ENCODE measurements at regions not wholly inside any gene's neighbourhood (a gene's known extent, or its start where the extent isn't known, plus 50 kb on each side); places are given as distances from the start of the nearest gene placed in this dataset.

GRCh38 chr13:76523740-76524340 lies 362.4 kb downstream of the KCTD12 start:
- intact Hi-C loops (cut with micrococcal nuclease), result no loop called here

DNA sequence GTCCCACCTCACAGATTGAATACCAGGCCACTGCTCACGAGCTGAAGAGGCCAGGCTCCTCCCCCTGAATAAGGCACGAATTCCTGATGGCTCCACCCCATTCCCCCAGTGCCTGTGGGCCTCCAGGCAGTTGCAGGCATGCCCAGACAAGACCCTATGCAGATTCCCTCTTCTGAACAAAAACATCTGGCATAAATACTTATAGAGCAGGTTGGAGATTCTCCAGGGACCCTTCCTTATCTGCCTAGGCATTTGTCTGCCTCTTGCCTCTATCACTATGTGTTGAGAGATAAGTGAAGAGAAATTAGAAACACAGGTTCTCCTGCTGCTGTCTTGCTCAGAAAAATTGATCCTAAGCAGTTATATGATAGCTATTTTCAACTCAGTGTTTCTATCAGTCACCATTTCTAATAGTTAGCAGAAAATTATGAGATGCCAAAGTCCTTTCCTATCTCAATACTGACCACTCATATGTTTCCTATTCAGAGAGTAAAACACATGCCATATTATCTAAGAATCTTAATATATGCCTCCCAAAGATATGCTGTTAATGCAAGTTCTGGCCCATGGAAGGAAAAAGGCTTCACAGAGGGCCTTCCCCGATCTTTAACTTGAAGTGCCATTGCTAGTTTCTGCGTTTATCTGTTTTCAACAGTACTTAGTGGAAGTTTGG lies 364.0 kb downstream of the KCTD12 start:
- intact Hi-C loops (cut with micrococcal nuclease), result no loop called here

DNA sequence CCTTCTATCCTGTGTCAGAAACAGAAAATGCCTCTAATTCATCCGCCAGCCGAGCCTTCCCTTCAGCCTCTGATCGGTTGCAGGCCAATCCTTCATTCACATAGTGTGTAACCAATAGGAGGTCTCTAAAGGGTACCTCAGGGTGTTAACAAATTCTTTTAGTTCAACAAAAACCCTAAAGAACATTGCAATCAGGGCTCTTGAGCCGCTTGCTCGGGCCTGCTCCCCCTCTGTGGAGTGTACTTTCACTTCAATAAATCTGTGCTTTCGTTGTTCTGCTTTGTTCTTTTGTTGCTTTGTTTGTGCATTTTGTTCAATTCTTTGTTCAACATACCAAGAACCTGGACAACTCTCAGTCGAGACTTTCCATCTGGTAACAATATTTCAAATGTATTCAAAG lies 366.5 kb downstream of the KCTD12 start:
- intact Hi-C loops (cut with micrococcal nuclease), result no loop called here

- intact Hi-C loops (cut with micrococcal nuclease), result no loop called here
Measured at GRCh38 chr13:76516586-76516985, 369.6 kb downstream of the KCTD12 start.

- intact Hi-C loops (cut with micrococcal nuclease), result no loop called here
Measured at GRCh38 chr13:76516013-76516412, 370.2 kb downstream of the KCTD12 start.

DNA sequence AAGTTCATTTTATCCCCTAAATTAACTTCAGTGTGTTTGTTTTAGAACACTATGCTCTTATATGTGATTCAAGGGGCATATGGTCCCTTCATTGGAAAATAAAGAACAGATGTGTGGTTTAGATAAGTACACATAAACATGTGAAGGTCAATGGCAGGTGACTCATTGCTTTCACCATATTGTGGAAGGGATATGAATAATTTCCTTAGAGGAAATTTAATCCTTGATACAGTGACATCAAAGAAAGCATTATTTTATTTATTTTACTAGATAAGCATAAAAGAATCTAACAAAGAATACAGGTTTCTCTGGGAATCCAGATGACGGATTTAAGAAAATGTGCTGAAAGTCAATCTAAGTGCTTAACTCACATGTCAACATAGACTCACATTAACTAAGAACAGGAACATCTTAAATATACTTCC lies 373.5 kb downstream of the KCTD12 start:
- intact Hi-C loops (cut with micrococcal nuclease), result no loop called here

DNA sequence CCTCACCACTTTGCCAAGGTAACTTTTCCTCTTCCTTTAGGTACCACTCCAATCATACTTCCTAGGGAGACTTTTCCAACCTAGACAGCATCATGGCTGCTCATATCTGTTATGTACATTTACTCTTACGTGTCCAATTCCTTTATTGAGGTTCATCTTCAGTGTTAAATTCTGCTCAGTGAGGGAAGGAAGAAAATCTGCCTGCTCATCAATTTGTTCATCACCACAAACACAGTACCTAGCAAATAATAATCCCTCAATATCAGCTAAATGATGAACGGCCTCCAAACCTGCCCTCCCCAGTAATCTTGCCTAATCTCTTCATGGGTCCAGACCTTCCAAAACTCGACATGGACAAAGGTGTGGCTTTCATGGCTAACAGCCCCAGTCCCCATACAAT lies 380.8 kb downstream of the KCTD12 start:
- intact Hi-C loops (cut with micrococcal nuclease), result no loop called here

- intact Hi-C loops (cut with micrococcal nuclease), result no loop called here
Measured at GRCh38 chr13:76503766-76504165, 382.4 kb downstream of the KCTD12 start.

- intact Hi-C loops (cut with micrococcal nuclease), result no loop called here
Measured at GRCh38 chr13:76503291-76503690, 382.9 kb downstream of the KCTD12 start.

GRCh38 chr13:76500894-76501293 lies 385.3 kb downstream of the KCTD12 start:
- intact Hi-C loops (cut with micrococcal nuclease), result no loop called here

GRCh38 chr13:76499891-76500290 lies 386.3 kb downstream of the KCTD12 start:
- intact Hi-C loops (cut with micrococcal nuclease), result no loop called here

- intact Hi-C loops (cut with micrococcal nuclease), result no loop called here
Measured at GRCh38 chr13:76489274-76489673, 396.9 kb downstream of the KCTD12 start.

- intact Hi-C loops (cut with micrococcal nuclease), result no loop called here
Measured at GRCh38 chr13:76481738-76482137, 404.5 kb downstream of the KCTD12 start.

- intact Hi-C loops (cut with micrococcal nuclease), result no loop called here
Measured at GRCh38 chr13:76474966-76475365, 411.2 kb downstream of the KCTD12 start.

GRCh38 chr13:76474356-76474755 lies 411.8 kb downstream of the KCTD12 start:
- intact Hi-C loops (cut with micrococcal nuclease), result no loop called here

DNA sequence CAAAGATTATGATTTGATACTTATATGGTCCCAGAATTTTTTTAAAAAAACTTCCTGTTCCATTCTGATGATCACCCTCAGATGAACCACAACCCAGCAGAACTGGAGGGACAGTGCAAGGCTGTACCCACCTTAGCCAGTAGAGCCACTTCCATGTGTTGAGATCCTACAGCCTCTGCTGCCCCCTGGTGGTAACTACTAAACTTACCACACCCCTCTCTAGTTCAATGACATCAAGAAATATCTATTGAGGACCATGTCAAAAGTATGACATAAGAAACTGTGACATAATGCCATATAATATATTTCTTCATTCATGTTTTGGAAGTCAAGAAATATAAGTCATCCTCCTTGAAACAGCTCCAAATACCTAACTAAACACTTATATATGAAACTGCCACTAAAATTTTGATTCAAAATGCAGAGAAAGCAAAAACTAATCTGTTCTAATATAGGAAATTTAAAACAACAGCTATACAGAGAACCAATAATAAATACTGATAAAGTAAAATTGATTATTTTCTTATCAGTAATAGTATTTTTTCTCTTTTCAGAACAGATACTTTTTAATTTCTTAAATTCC lies 412.6 kb downstream of the KCTD12 start:
- intact Hi-C loops (cut with micrococcal nuclease), result loop anchor here (1.0 kb wide), 4 partner anchors 430 to 778 kb away; no protein-coding TSS in a partner anchor

- intact Hi-C loops (cut with micrococcal nuclease), result loop anchor here (1.0 kb wide), 4 partner anchors 430 to 778 kb away; no protein-coding TSS in a partner anchor
Measured at GRCh38 chr13:76472916-76473315, 413.3 kb downstream of the KCTD12 start.

DNA sequence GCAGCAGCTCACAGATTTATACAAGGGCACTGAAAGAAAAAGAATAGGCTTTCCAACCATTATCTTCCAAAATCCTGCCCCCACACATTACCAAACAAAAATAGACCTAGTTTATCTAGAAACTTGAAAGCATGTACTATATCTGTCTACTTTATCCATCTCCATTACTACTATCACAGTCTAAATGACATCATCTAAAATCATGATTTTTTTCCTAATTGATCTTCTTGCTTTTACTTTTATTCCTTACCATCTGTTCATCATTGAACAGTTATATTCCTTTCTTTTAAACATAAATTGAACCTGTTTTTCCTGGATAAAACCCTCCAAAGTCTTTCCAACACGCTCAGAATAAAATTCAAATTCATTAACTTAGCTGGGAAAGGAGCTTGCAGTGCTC lies 414.7 kb downstream of the KCTD12 start:
- intact Hi-C loops (cut with micrococcal nuclease), result no loop called here

DNA sequence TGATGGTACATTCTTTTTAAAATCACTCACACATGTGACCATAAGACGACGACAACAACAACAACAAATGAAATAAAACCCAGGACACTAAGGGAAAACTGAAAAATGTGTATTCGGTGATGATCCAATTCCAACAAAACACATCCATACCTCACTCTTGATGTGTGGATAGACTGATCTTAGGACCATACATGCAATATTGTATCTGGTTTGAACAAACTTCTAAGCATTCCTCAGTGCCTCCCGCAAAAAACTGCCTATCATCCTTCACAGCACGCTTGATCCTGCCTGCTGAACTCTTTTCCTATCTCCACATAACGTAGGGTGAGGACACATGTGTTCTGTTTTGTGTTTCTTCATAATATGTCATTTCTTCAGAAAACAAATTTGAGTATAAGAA lies 415.2 kb downstream of the KCTD12 start:
- intact Hi-C loops (cut with micrococcal nuclease), result no loop called here

GRCh38 chr13:76466043-76466442 lies 420.2 kb downstream of the KCTD12 start:
- intact Hi-C loops (cut with micrococcal nuclease), result no loop called here

- intact Hi-C loops (cut with micrococcal nuclease), result no loop called here
Measured at GRCh38 chr13:76463314-76463713, 422.9 kb downstream of the KCTD12 start.

DNA sequence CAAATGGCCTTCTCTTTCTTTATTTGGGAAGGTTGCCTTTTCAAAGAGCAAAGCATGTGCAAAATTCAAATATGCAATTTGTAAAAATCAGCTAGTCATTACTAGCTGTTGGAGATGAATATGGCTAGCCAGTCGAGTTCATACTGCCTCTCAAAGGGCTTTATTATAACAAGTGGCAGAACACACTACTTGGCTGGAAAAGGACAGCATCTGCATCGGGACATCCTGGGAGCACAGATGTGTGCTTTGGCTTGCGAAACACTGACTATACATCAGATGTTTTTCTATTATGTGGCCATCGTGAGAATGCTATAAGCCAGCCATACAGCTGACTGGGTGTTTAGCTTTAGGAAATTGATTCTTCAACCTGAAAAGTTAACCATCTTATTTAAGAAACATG lies 424.2 kb downstream of the KCTD12 start:
- intact Hi-C loops (cut with micrococcal nuclease), result no loop called here

- intact Hi-C loops (cut with micrococcal nuclease), result no loop called here
Measured at GRCh38 chr13:76461484-76461883, 424.7 kb downstream of the KCTD12 start.

Data from T-helper 1 cell treated with Interleukin-12 subunit alpha and Interleukin-12 subunit beta and Interleukin-4 antibody, amounts not matched to agents 30 ng/mL and 1 ng/mL, for 36 hours (primary cell).